VCaP (cell line): ENCODE measurements at regions not wholly inside any gene's neighbourhood (a gene's known extent, or its start where the extent isn't known, plus 50 kb on each side); places are given as distances from the start of the nearest gene placed in this dataset.
A peak's percentile ranks its signal among the peaks of the same experiment; 100 is the strongest.

Source experiments
- H3K27ac ChIP-seq: fragments of 450-650 bp; 2 replicates; pipeline ENCODE4 v1.5.1; 2017
- CTCF ChIP-seq: fragments of 450-650 bp; conservative IDR thresholded peaks from 2 replicates; pipeline ENCODE4 v1.5.1; 2017; ENCODE audit warnings: mild to moderate bottlenecking, moderate library complexity

- no peak for TF ChIP-seq CTCF
- no peak overlapping the region for H3K27ac ChIP-seq
Measured at GRCh38 chr7:26011039-26011696, 140.8 kb upstream of the NFE2L3 start.

GRCh38 chr7:26013551-26014083, 138.4 kb upstream of the NFE2L3 start:
- peak overlapping the region; percentile 77 for H3K27ac ChIP-seq
- TF ChIP-seq CTCF = no peak

GRCh38 chr7:26022982-26023381, 129.0 kb upstream of the NFE2L3 start:
- peak overlapping the region; percentile 54; the same call in 1 of the 2 replicates for H3K27ac ChIP-seq
- no peak for TF ChIP-seq CTCF

GRCh38 chr7:26029911-26030310, 122.1 kb upstream of the NFE2L3 start:
- no peak for TF ChIP-seq CTCF
- no peak overlapping the region for H3K27ac ChIP-seq

- no peak for TF ChIP-seq CTCF
- no peak overlapping the region for H3K27ac ChIP-seq
Measured at GRCh38 chr7:26034391-26034790, 117.6 kb upstream of the NFE2L3 start.

- no peak overlapping the region for H3K27ac ChIP-seq
- TF ChIP-seq CTCF = no peak
Measured at GRCh38 chr7:26035552-26035951, 116.4 kb upstream of the NFE2L3 start.

- no peak for TF ChIP-seq CTCF
- H3K27ac ChIP-seq = no peak overlapping the region
Measured at GRCh38 chr7:26036092-26036491, 115.9 kb upstream of the NFE2L3 start.
